DMS114 treated with DMSO at 0.1 percent for 48 hours (cell line): ENCODE measurements at regions not wholly inside any gene's neighbourhood (a gene's known extent, or its start where the extent isn't known, plus 50 kb on each side); places are given as distances from the start of the nearest gene placed in this dataset.
"Not testable (repeated sequence)": the region's sequence is repeated elsewhere in the genome, so short reads cannot be mapped to it uniquely, and the experiment has no call there.

ENCODE experiments used
- DNase-seq: peaks from one replicate; lab custom pipeline; 2025; ENCODE audit not compliant: unreplicated experiment; lab: John Stamatoyannopoulos, UW

GRCh38 chr10:86579883-86580520 is 58.4 kb upstream of the WAPL start:
- no peak for DNase-seq

GRCh38 chr10:86580521-86580891 is 58.9 kb upstream of the WAPL start:
- DNase-seq, result no peak

GRCh38 chr10:86583983-86584382 is 62.4 kb upstream of the WAPL start:
- DNase-seq, result no peak

- peak; percentile 76 for DNase-seq
Measured at GRCh38 chr10:86585037-86585929, 63.7 kb upstream of the WAPL start.

DNA sequence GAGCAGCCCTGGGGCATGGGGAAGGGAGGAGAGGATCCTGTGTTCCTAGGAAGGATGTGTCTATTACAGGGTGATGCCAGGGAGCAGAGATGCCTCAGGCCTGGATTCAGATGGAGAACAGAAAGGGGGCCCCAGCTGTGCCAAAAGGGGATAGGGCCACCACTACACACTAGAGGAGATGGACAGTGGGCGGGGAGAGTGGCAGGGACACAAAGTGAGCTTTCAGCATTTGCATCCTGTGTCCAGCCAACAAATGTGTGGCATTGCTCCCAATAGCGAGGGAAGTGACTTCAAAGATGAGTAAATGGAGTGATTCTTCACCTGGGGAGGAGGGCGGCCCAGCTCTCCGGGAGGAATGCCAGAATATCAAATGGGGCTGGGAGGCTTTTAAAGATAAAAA is 64.9 kb upstream of the WAPL start:
- DNase-seq, result no peak

GRCh38 chr10:86588781-86589180 is 65.6 kb upstream of the OPN4 start:
- not testable (repeated sequence) for DNase-seq

DNA sequence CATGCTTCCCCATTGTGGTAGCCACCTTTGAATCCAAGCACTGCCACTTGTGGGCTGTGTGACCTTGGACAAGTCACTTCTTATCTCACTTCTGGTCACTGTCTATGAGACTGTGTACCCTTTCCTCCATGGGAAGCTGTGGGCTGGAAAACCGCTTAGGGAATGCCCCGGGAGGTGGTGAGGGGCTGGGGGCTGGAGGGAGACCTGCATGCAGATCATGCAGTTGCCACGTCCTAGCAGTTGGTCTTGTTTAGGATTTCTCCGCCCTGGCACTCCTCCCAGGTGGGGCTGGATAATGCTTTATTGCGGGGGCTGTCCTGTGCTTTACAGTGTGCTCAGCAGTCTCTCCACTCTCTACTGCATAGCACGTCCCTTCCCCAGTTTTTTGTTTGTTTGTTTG is 62.9 kb upstream of the OPN4 start:
- no peak for DNase-seq

DNA sequence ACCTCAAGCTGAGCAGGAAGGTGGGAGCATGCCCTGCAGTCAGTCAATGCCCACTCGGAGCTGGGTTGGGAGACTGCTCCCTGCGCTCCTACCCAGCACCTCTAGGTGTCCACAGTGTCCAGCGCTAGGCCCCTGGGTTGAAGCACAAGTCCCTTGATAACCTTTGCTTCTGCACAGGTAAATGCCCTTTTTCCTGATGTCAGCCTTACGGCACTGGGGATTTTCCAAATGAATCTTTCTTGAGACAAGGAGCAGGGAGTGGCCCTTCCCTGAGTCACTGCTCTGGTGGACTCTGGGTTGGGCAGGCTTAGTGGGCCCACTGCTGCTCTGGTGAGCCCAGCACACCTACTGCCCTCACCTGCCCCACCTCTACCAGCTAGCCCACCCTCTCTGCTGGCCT is 61.9 kb upstream of the OPN4 start:
- no peak for DNase-seq

DNA sequence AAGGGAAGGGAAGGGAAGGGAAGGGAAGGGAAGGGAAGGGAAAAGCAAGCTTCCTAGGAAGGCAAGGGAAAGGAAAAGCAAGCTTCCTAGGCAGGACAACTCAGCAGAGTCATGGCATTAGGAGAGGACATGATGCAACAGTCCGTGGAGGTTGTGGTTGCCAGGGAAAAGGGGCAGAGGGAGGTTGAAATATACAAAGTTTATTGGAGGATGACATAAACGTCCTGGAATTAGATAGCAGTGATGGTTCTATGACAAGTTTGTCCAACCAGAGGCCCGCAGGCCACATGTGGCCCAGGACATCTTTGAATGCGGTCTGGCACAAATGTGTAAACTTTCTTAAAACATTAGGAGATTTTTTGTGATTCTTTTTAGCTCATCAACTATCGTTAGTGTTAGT is 59.8 kb upstream of the OPN4 start:
- DNase-seq, result no peak

GRCh38 chr10:86595496-86595895 is 58.9 kb upstream of the OPN4 start:
- no peak for DNase-seq

DNA sequence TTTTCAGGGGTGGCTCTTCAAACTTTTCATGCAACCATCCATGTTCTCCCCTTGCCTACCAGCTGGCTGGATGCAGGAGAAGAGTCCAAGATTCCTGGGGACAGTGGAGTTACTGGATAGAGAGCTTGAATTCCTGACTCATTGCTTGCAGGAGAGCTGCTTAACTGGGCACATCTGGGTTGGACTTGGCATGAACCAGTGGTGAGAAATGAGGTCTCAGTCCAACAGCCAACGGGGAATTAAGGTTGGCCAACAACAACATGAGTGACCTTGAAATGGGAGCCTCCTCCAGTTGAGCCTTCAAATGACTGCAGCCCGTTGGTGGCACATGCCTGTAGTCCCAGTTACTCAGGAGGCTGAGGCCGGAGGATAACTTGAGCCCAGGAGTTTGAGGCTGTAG is 58.1 kb upstream of the OPN4 start:
- DNase-seq, result no peak

DNA sequence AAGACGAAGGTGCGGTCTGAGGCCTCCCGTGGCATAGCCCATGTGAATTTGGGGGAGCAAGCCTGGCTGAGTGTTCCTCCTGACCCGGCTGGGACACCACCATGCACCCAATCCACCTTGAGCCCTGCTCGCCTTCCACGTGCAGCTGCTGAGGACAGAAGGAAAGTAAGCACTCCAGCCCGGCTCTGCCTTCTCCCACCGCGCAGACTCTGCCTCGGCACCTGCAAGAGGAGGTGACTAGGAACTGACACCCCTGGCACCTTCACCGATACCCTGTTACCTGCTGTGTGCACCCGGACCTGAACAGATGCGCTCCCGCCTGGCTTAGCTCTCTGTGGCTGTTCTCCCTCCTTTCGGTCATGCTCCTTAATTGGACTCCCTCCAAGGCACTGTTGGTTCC is 57.0 kb upstream of the OPN4 start:
- no peak for DNase-seq

DNA sequence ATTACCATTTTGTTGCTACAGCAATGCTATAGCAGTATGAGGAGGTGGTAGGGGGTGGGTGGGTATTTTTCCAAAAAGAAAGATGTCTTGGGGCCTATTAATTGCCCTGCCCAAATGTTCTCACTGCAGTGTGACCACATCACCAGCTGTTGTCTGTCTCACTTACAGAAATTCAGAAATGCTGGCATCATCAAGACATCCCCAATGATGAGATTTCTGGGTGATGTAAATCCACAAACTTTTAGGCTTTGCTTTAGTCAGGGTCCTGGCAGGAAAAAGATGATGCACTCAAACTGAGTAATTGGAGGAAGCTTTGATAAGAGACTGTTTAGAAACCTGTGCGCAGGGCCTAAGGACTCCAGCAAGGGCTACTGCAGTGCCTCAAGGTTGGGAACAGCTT is 56.2 kb upstream of the OPN4 start:
- DNase-seq, result no peak

DNA sequence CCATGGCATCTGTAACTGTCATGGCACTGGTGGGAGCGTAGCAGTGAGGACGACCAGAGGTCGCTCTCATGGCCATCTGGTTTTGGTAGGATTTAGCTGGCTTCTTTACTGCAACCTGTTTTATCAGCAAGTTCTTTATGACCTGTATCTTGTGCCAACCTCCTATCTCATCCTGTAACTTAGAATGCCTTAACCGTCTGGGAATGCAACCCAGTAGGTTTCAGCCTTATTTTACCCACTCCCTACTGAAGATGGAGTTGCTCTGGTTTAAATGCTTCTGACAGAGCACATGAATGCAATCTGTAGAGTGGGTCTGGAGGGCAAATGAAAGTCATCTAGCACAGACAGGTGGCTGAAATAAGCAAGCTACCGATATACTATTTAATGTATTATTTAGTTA is 55.3 kb upstream of the OPN4 start:
- no peak for DNase-seq

- no peak for DNase-seq
Measured at GRCh38 chr10:86599729-86600128, 54.6 kb upstream of the OPN4 start.

GRCh38 chr10:86600296-86600695 is 54.1 kb upstream of the OPN4 start:
- no peak for DNase-seq

GRCh38 chr10:86601956-86602602 is 52.3 kb upstream of the OPN4 start:
- no peak for DNase-seq

GRCh38 chr10:86603256-86603655 is 51.1 kb upstream of the OPN4 start:
- no peak for DNase-seq
